Skeletal muscle tissue (tissue), 3 donors: ENCODE measurements at regions not wholly inside any gene's neighbourhood (a gene's known extent, or its start where the extent isn't known, plus 50 kb on each side); places are given as distances from the start of the nearest gene placed in this dataset.

ENCODE experiments used
- H3K27ac ChIP-seq: one replicate; pipeline ENCODE4 v1.7.0; 2013; ENCODE audit warnings: mild to moderate bottlenecking, low read depth, low read length, inconsistent platforms
- H3K27me3 ChIP-seq, 3 donors: one replicate each; pipeline ENCODE4 v1.7.0; 2013; ENCODE audit warnings: low read length in 3 of 3; ENCODE audit not compliant: control insufficient read depth in 3 of 3, insufficient read depth in 3 of 3
- H3K36me3 ChIP-seq, 3 donors: one replicate each; pipeline ENCODE4 v1.7.0; 2013; ENCODE audit warnings: low read length in 3 of 3; ENCODE audit not compliant: control insufficient read depth in 3 of 3, insufficient read depth in 3 of 3
- H3K4me1 ChIP-seq, 3 donors: one replicate each; pipeline ENCODE4 v1.7.0; 2013; ENCODE audit warnings: low read length in 3 of 3, mild to moderate bottlenecking in 3 of 3; ENCODE audit not compliant: control insufficient read depth in 3 of 3, insufficient read depth in 3 of 3
- H3K4me3 ChIP-seq, 3 donors: one replicate each; pipeline ENCODE4 v1.7.0; 2013; ENCODE audit warnings: low read length in 3 of 3
- H3K9ac ChIP-seq, 3 donors: one replicate each; pipeline ENCODE4 v1.7.0; 2013; ENCODE audit warnings: low read length in 3 of 3, mild to moderate bottlenecking in 3 of 3, moderate library complexity in 2 of 3, low read depth in 1 of 3
- H3K9me3 ChIP-seq, 3 donors: one replicate each; pipeline ENCODE4 v1.7.0; 2013; ENCODE audit warnings: low read length in 3 of 3; ENCODE audit not compliant: control insufficient read depth in 3 of 3
- donor health status: Osteomylitis.

- Histone ChIP-seq H3K9ac (no peak overlapping the region), H3K27ac (no peak overlapping the region)
Measured at GRCh38 chr18:27411013-27411412, 225.9 kb upstream of the CHST9 start.

GRCh38 chr18:27404855-27405254 lies 219.7 kb upstream of the CHST9 start:
- no peaks in the 10 kb centered on the region for H3K27me3 ChIP-seq
- H3K27ac ChIP-seq: no peak overlapping the region
- H3K9me3 ChIP-seq: no peaks in the 10 kb centered on the region
- no peak overlapping the region for H3K9ac ChIP-seq
- no peaks in the 10 kb centered on the region for H3K4me1 ChIP-seq
- no peak overlapping the region for H3K4me3 ChIP-seq
- no peaks in the 10 kb centered on the region for H3K36me3 ChIP-seq

More at GRCh38 chr18:27411013-27411412, 225.9 kb upstream of the CHST9 start:
- H3K36me3 ChIP-seq: no peaks in the 10 kb centered on the region
- no peak overlapping the region for H3K4me3 ChIP-seq
- H3K9me3 ChIP-seq: no peaks in the 10 kb centered on the region
- H3K27me3 ChIP-seq: no peaks in the 10 kb centered on the region
- H3K4me1 ChIP-seq: peaks cover 0 to 10% (median 0%) of the 10 kb centered on the region in 3 donors

- Histone ChIP-seq H3K27me3 (no peaks in the 10 kb centered on the region), H3K36me3 (no peaks in the 10 kb centered on the region), H3K9me3 (no peaks in the 10 kb centered on the region), H3K9ac (no peak overlapping the region), H3K4me1 (no peaks in the 10 kb centered on the region), H3K4me3 (no peak overlapping the region), H3K27ac (no peak overlapping the region)
Measured at GRCh38 chr18:27400001-27400400, 214.9 kb upstream of the CHST9 start.

GRCh38 chr18:27395752-27396151 lies 210.6 kb upstream of the CHST9 start:
- no peak overlapping the region for H3K4me3 ChIP-seq
- no peaks in the 10 kb centered on the region for H3K27me3 ChIP-seq
- no peaks in the 10 kb centered on the region for H3K9me3 ChIP-seq
- H3K27ac ChIP-seq: no peak overlapping the region
- no peaks in the 10 kb centered on the region for H3K36me3 ChIP-seq
- no peak overlapping the region for H3K9ac ChIP-seq
- H3K4me1 ChIP-seq: no peaks in the 10 kb centered on the region

GRCh38 chr18:27394687-27395086 lies 209.6 kb upstream of the CHST9 start:
- Histone ChIP-seq H3K27me3 (no peaks in the 10 kb centered on the region), H3K9me3 (no peaks in the 10 kb centered on the region), H3K36me3 (no peaks in the 10 kb centered on the region), H3K4me1 (no peaks in the 10 kb centered on the region), H3K9ac (no peak overlapping the region), H3K4me3 (no peak overlapping the region), H3K27ac (no peak overlapping the region)

GRCh38 chr18:27382567-27383216 lies 197.6 kb upstream of the CHST9 start:
- Histone ChIP-seq H3K9ac (no peak overlapping the region), H3K27ac (no peak overlapping the region), H3K36me3 (no peaks in the 10 kb centered on the region), H3K27me3 (no peaks in the 10 kb centered on the region), H3K9me3 (no peaks in the 10 kb centered on the region), H3K4me3 (no peak overlapping the region), H3K4me1 (no peaks in the 10 kb centered on the region)

GRCh38 chr18:27378431-27379095 lies 193.5 kb upstream of the CHST9 start:
- H3K27me3 ChIP-seq: no peaks in the 10 kb centered on the region
- H3K4me1 ChIP-seq: no peaks in the 10 kb centered on the region
- H3K4me3 ChIP-seq: no peak overlapping the region
- H3K9me3 ChIP-seq: no peaks in the 10 kb centered on the region
- H3K9ac ChIP-seq: no peak overlapping the region
- no peak overlapping the region for H3K27ac ChIP-seq
- H3K36me3 ChIP-seq: no peaks in the 10 kb centered on the region

GRCh38 chr18:27377251-27377650 lies 192.1 kb upstream of the CHST9 start:
- H3K27ac ChIP-seq: no peak overlapping the region
- no peak overlapping the region for H3K9ac ChIP-seq
- no peak overlapping the region for H3K4me3 ChIP-seq
- no peaks in the 10 kb centered on the region for H3K36me3 ChIP-seq
- H3K4me1 ChIP-seq: no peaks in the 10 kb centered on the region
- no peaks in the 10 kb centered on the region for H3K27me3 ChIP-seq
- H3K9me3 ChIP-seq: no peaks in the 10 kb centered on the region

- H3K36me3 ChIP-seq: no peaks in the 10 kb centered on the region
- no peak overlapping the region for H3K9ac ChIP-seq
- H3K9me3 ChIP-seq: no peaks in the 10 kb centered on the region
- H3K4me1 ChIP-seq: no peaks in the 10 kb centered on the region
- no peak overlapping the region for H3K27ac ChIP-seq
- H3K27me3 ChIP-seq: no peaks in the 10 kb centered on the region
- no peak overlapping the region for H3K4me3 ChIP-seq
Measured at GRCh38 chr18:27372386-27372785, 187.3 kb upstream of the CHST9 start.

GRCh38 chr18:27366665-27367064 lies 181.6 kb upstream of the CHST9 start:
- Histone ChIP-seq H3K4me1 (no peaks in the 10 kb centered on the region), H3K36me3 (no peaks in the 10 kb centered on the region), H3K27me3 (no peaks in the 10 kb centered on the region), H3K27ac (no peak overlapping the region), H3K4me3 (no peak overlapping the region), H3K9ac (no peak overlapping the region), H3K9me3 (no peaks in the 10 kb centered on the region)
